ENCODE measurements at regions not wholly inside any gene's neighbourhood (a gene's known extent, or its start where the extent isn't known, plus 50 kb on each side); places are given as distances from the start of the nearest gene placed in this dataset.

GRCh38 chr10:52455098-52455497 lies 141.0 kb downstream of the DKK1 start:
- no peak for TF ChIP-seq CTCF (IDR thresholded peaks at IDR 0.05; ENCODE audit: borderline replicate concordance, control extremely low read depth, extremely low read depth, insufficient read depth, missing control alignments)
- in situ Hi-C loops (cut with MboI; ENCODE audit: low sequenced_read_pairs, unreplicated experiment), result no loop called here

DNA sequence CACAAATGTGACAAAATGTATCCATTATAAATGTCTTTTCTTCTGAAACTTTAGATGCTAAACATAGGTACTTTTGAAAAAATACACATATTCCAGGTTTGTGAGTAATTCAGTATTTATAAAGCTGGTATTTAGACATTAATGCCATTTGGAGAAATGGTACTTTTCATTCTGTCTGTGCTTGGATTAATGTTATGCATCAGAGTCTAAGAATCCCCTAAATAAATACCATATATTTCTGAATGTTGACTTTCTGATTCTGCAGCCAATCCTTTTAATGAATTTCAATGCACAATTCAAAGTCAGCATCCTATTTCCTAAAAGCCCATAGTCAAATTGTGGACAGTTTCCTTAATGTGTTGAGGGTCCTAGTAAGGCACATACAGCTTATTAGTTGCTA lies 145.0 kb downstream of the DKK1 start:
- in situ Hi-C loops (cut with MboI; ENCODE audit: low sequenced_read_pairs, unreplicated experiment), result no loop called here
- no peak for DNase-seq (ENCODE audit: low spot score)
- TF ChIP-seq CTCF (IDR thresholded peaks at IDR 0.05; ENCODE audit: borderline replicate concordance, control extremely low read depth, extremely low read depth, insufficient read depth, missing control alignments), result no peak

More at GRCh38 chr10:52455098-52455497, 141.0 kb downstream of the DKK1 start:
- no peak for DNase-seq (ENCODE audit: low spot score)

- in situ Hi-C loops (cut with MboI; ENCODE audit: low sequenced_read_pairs, unreplicated experiment), result no loop called here
- DNase-seq (ENCODE audit: low spot score), result no peak
- no peak for TF ChIP-seq CTCF (IDR thresholded peaks at IDR 0.05; ENCODE audit: borderline replicate concordance, control extremely low read depth, extremely low read depth, insufficient read depth, missing control alignments)
These were observed 149.7 kb downstream of the DKK1 start for GRCh38 chr10:52463826-52464225.

- DNase-seq (ENCODE audit: low spot score), result no peak
- no peak for TF ChIP-seq CTCF (IDR thresholded peaks at IDR 0.05; ENCODE audit: borderline replicate concordance, control extremely low read depth, extremely low read depth, insufficient read depth, missing control alignments)
- in situ Hi-C loops (cut with MboI; ENCODE audit: low sequenced_read_pairs, unreplicated experiment), result no loop called here
These were observed 150.5 kb downstream of the DKK1 start for GRCh38 chr10:52464368-52465124.

- DNase-seq (ENCODE audit: low spot score), result no peak
- in situ Hi-C loops (cut with MboI; ENCODE audit: low sequenced_read_pairs, unreplicated experiment), result no loop called here
- TF ChIP-seq CTCF (IDR thresholded peaks at IDR 0.05; ENCODE audit: borderline replicate concordance, control extremely low read depth, extremely low read depth, insufficient read depth, missing control alignments), result no peak
These were observed 151.1 kb downstream of the DKK1 start for GRCh38 chr10:52465202-52465601.

- in situ Hi-C loops (cut with MboI; ENCODE audit: low sequenced_read_pairs, unreplicated experiment), result no loop called here
- no peak for DNase-seq (ENCODE audit: low spot score)
These were observed 152.4 kb downstream of the DKK1 start for GRCh38 chr10:52466464-52466863.

More at GRCh38 chr10:52466464-52466863, 152.4 kb downstream of the DKK1 start:
- TF ChIP-seq CTCF (IDR thresholded peaks at IDR 0.05; ENCODE audit: borderline replicate concordance, control extremely low read depth, extremely low read depth, insufficient read depth, missing control alignments), result no peak
